Thymus (tissue), 11 donors: ENCODE measurements at regions not wholly inside any gene's neighbourhood (a gene's known extent, or its start where the extent isn't known, plus 50 kb on each side); places are given as distances from the start of the nearest gene placed in this dataset.

Experiments used
- DNase-seq, 9 donors: peaks; one replicate each; pipeline ENCODE4 v3.0.0-alpha.2; 2013; ENCODE audit warnings: low spot score in 9 of 9, low read depth in 6 of 9, missing footprints in 1 of 9
- H3K27ac ChIP-seq, 2 donors: one replicate each; pipeline ENCODE4 v1.5.1; 2013; ENCODE audit warnings: control low read depth in 1 of 2, low read depth in 1 of 2, low read length in 1 of 2, mild to moderate bottlenecking in 1 of 2, moderate library complexity in 1 of 2
- H3K27me3 ChIP-seq, 2 donors: one replicate each; pipeline ENCODE4 v1.5.1; 2013; ENCODE audit warnings: low read length in 1 of 2; ENCODE audit not compliant: control insufficient read depth in 2 of 2, insufficient read depth in 1 of 2
- H3K36me3 ChIP-seq, 2 donors: one replicate each; pipeline ENCODE4 v1.5.1; 2013; ENCODE audit warnings: low read length in 1 of 2, mild to moderate bottlenecking in 1 of 2, moderate library complexity in 1 of 2; ENCODE audit not compliant: control insufficient read depth in 2 of 2, insufficient read depth in 2 of 2
- H3K4me1 ChIP-seq, 2 donors: one replicate each; pipeline ENCODE4 v1.5.1; 2013; ENCODE audit warnings: low read length in 2 of 2; ENCODE audit not compliant: control insufficient read depth in 2 of 2, insufficient read depth in 2 of 2
- H3K4me3 ChIP-seq, 2 donors: one replicate each; pipeline ENCODE4 v1.5.1; 2013; ENCODE audit warnings: low read length in 2 of 2, control low read depth in 1 of 2, mild to moderate bottlenecking in 1 of 2
- H3K9me3 ChIP-seq, 2 donors: one replicate each; pipeline ENCODE4 v1.5.1; 2013; ENCODE audit warnings: low read length in 1 of 2, mild to moderate bottlenecking in 1 of 2; ENCODE audit not compliant: control insufficient read depth in 2 of 2, insufficient read depth in 1 of 2
- WGBS: extraction: QIAGEN DNeasy Blood & Tissue Kit; methylation state at CpG from one replicate; pipeline ENCODE4 v1.1.7; 2013; 5-methylcytosine and 5-hydroxymethylcytosine counted together
- donor health status: healthy.

DNA sequence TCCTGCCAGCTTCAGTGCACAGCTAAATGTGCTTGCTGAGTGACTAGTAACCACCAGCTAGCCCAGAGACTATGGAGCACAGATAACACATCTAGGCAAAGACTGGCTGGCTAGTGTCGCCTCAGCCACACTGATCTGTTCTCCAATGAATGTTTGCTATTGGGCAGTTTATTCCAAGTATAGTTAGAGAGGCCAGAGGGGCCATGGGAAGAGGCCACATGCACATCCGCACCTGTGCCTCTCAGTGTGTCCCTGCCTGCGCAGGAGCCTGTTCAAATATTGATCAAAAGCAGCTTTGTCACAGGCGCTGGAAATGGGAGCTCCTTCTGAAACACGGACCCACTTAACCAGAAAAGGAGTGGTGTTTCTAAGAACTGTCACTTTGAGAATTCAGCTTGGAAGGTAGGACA is 51.3 kb upstream of the ATP1A1 start:
- no peak overlapping the region for H3K27ac ChIP-seq
- no peaks in the 10 kb centered on the region for H3K9me3 ChIP-seq
- WGBS: 43% methylated on average over 5 of the region's 5 CpGs

DNA sequence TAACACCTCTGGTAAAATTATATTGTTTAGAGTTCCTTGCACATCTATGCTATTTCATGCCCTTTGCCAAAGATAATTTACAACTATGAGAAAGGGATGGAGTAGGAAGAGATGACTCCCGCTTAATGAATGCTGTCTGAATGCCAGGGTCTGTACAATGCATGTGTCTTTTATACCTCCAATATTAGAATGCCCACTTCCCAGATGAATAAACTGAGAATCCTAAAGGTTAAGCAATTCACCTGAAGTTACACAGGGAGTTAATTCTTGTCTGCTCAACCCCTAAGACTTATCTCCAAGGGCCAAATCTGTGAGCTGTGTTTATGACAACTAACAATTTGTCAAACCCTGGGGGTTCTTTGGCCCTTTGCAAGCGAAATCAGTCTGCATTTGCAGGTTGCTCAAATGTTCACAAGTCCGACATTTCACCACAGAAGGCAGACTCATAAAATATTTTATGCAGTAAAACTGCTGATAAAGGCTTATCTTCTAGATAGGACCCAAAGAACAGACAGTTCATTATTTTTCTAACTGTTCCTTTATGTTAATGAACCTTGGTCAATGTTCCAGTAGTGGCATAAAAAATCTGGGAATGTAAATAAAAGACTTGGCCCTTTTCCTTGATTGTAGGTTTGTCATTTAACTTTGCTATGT is 50.2 kb upstream of the ATP1A1 start:
- no peak for DNase-seq
- Histone ChIP-seq H3K4me3 (no peak overlapping the region), H3K27ac (no peak overlapping the region), H3K27me3 (no peaks in the 10 kb centered on the region), H3K36me3 (no peaks in the 10 kb centered on the region), H3K9me3 (no peaks in the 10 kb centered on the region), H3K4me1 (peaks cover 22 to 34% of the 10 kb centered on the region in 2 donors)
- 97% methylated on average over 3 of the region's 3 CpGs for WGBS

More for the DNA sequence above, 51.3 kb upstream of the ATP1A1 start:
- H3K27me3 ChIP-seq: no peaks in the 10 kb centered on the region
- no peaks in the 10 kb centered on the region for H3K36me3 ChIP-seq
- peak in 1 of 9 donors; percentile 19 for DNase-seq
- peaks cover 22 to 33% of the 10 kb centered on the region in 2 donors for H3K4me1 ChIP-seq
- H3K4me3 ChIP-seq: no peak overlapping the region
